ENCODE measurements at regions not wholly inside any gene's neighbourhood (a gene's known extent, or its start where the extent isn't known, plus 50 kb on each side); places are given as distances from the start of the nearest gene placed in this dataset.
"Not testable (repeated sequence)": the region's sequence is repeated elsewhere in the genome, so short reads cannot be mapped to it uniquely, and the experiment has no call there.

- Histone ChIP-seq H3K36me3 (no peaks in the 10 kb centered on the region), H3K4me3 (no peak overlapping the region), H3K27me3 (no peaks in the 10 kb centered on the region), H3K9me3 (no peaks in the 10 kb centered on the region), H3K27ac (no peak overlapping the region), H3K4me1 (no peaks in the 10 kb centered on the region)
- DNase-seq (ENCODE audit: low spot score): no peak
- TF ChIP-seq CTCF (IDR thresholded peaks at IDR 0.05): no peak
Observed at GRCh38 chr22:34620832-34621231, 445.1 kb upstream of the ISX start.

GRCh38 chr22:34622602-34623001 is 443.4 kb upstream of the ISX start:
- no peaks in the 10 kb centered on the region for H3K4me1 ChIP-seq
- no peak for TF ChIP-seq CTCF (IDR thresholded peaks at IDR 0.05)
- H3K9me3 ChIP-seq: no peaks in the 10 kb centered on the region
- H3K27ac ChIP-seq: no peak overlapping the region
- no peak for DNase-seq (ENCODE audit: low spot score)
- no peaks in the 10 kb centered on the region for H3K27me3 ChIP-seq
- no peak overlapping the region for H3K4me3 ChIP-seq
- H3K36me3 ChIP-seq: no peaks in the 10 kb centered on the region

- Histone ChIP-seq H3K9me3 (peaks cover 0 to under 1% of the 10 kb centered on the region in 2 donors), H3K27ac (no peak overlapping the region), H3K36me3 (no peaks in the 10 kb centered on the region), H3K27me3 (no peaks in the 10 kb centered on the region), H3K4me1 (no peaks in the 10 kb centered on the region), H3K4me3 (no peak overlapping the region)
- no peak for DNase-seq (ENCODE audit: low spot score)
- no peak for TF ChIP-seq CTCF (IDR thresholded peaks at IDR 0.05)
Observed at GRCh38 chr22:34623580-34623979, 442.4 kb upstream of the ISX start.

GRCh38 chr22:34625892-34626291 is 440.1 kb upstream of the ISX start:
- peaks cover 0 to 17% of the 10 kb centered on the region in 2 donors for H3K9me3 ChIP-seq
- DNase-seq (ENCODE audit: low spot score); H3K36me3 ChIP-seq; H3K4me3 ChIP-seq; H3K4me1 ChIP-seq; H3K27me3 ChIP-seq; H3K27ac ChIP-seq: not testable (repeated sequence)

GRCh38 chr22:34638128-34638527 is 427.8 kb upstream of the ISX start:
- Histone ChIP-seq H3K9me3 (no peaks in the 10 kb centered on the region), H3K27me3 (no peaks in the 10 kb centered on the region), H3K4me1 (no peaks in the 10 kb centered on the region), H3K27ac (no peak overlapping the region), H3K4me3 (no peak overlapping the region), H3K36me3 (no peaks in the 10 kb centered on the region)
- no peak for DNase-seq (ENCODE audit: low spot score)
- no peak for TF ChIP-seq CTCF (IDR thresholded peaks at IDR 0.05)

- H3K4me1 ChIP-seq: no peaks in the 10 kb centered on the region
- no peaks in the 10 kb centered on the region for H3K9me3 ChIP-seq
- H3K36me3 ChIP-seq: no peaks in the 10 kb centered on the region
- no peak for DNase-seq (ENCODE audit: low spot score)
- H3K27me3 ChIP-seq: no peaks in the 10 kb centered on the region
- H3K4me3 ChIP-seq: no peak overlapping the region
- H3K27ac ChIP-seq: no peak overlapping the region
- no peak for TF ChIP-seq CTCF (IDR thresholded peaks at IDR 0.05)
Observed at GRCh38 chr22:34639911-34640310, 426.0 kb upstream of the ISX start.

All from right atrium auricular region (tissue), 2 donors.